ENCODE measurements at regions not wholly inside any gene's neighbourhood (a gene's known extent, or its start where the extent isn't known, plus 50 kb on each side); places are given as distances from the start of the nearest gene placed in this dataset.

GRCh38 chr18:28652654-28653053 lies 475.7 kb upstream of the CDH2 start:
- no peak for DNase-seq

- no peak for DNase-seq
Observed at GRCh38 chr18:28651298-28651697, 474.4 kb upstream of the CDH2 start.

- no peak for DNase-seq
Observed at GRCh38 chr18:28650860-28651259, 473.9 kb upstream of the CDH2 start.

- DNase-seq: no peak
Observed at GRCh38 chr18:28647961-28648360, 471.0 kb upstream of the CDH2 start.

- DNase-seq: no peak
Observed at GRCh38 chr18:28637897-28638296, 461.0 kb upstream of the CDH2 start.

- DNase-seq: no peak
Observed at GRCh38 chr18:28635530-28635929, 458.6 kb upstream of the CDH2 start.

- DNase-seq: no peak
Observed at GRCh38 chr18:28626756-28627155, 449.8 kb upstream of the CDH2 start.

- DNase-seq: no peak
Observed at GRCh38 chr18:28607991-28608390, 431.1 kb upstream of the CDH2 start.

- no peak for DNase-seq
Observed at GRCh38 chr18:28606686-28607085, 429.8 kb upstream of the CDH2 start.

- DNase-seq: no peak
Observed at GRCh38 chr18:28602391-28602790, 425.5 kb upstream of the CDH2 start.

- DNase-seq: peak; percentile 8
Observed at GRCh38 chr18:28594034-28594433, 417.1 kb upstream of the CDH2 start.

- DNase-seq: peak; percentile 50
Observed at GRCh38 chr18:28588884-28589549, 412.1 kb upstream of the CDH2 start.

- peak; percentile 80 for DNase-seq
Observed at GRCh38 chr18:28584731-28585130, 407.8 kb upstream of the CDH2 start.

- no peak for DNase-seq
Observed at GRCh38 chr18:28582724-28583123, 405.8 kb upstream of the CDH2 start.

- no peak for DNase-seq
Observed at GRCh38 chr18:28581521-28582071, 404.7 kb upstream of the CDH2 start.

GRCh38 chr18:28576941-28577340 lies 400.0 kb upstream of the CDH2 start:
- peak; percentile 5 for DNase-seq

- DNase-seq: no peak
Observed at GRCh38 chr18:28575123-28575522, 398.2 kb upstream of the CDH2 start.

- DNase-seq: no peak
Observed at GRCh38 chr18:28574175-28574574, 397.2 kb upstream of the CDH2 start.

GRCh38 chr18:28571929-28572328 lies 395.0 kb upstream of the CDH2 start:
- no peak for DNase-seq

GRCh38 chr18:28560331-28560730 lies 383.4 kb upstream of the CDH2 start:
- no peak for DNase-seq

- no peak for DNase-seq
Observed at GRCh38 chr18:28559511-28559910, 382.6 kb upstream of the CDH2 start.

- no peak for DNase-seq
Observed at GRCh38 chr18:28541934-28542333, 365.0 kb upstream of the CDH2 start.

- DNase-seq: no peak
Observed at GRCh38 chr18:28541276-28541930, 364.5 kb upstream of the CDH2 start.

- DNase-seq: no peak
Observed at GRCh38 chr18:28529644-28530043, 352.7 kb upstream of the CDH2 start.

GRCh38 chr18:28526196-28526595 lies 349.3 kb upstream of the CDH2 start:
- DNase-seq: no peak

Data from fibroblast of skin of right biceps (primary cell).